ENCODE measurements at regions not wholly inside any gene's neighbourhood (a gene's known extent, or its start where the extent isn't known, plus 50 kb on each side); places are given as distances from the start of the nearest gene placed in this dataset.

GRCh38 chr4:24704149-24704548, 91.2 kb upstream of the SOD3 start:
- no peak overlapping the region for H3K4me3 ChIP-seq
- no peak overlapping the region for H3K27ac ChIP-seq
- H3K36me3 ChIP-seq = no peaks in the 10 kb centered on the region
- no peaks in the 10 kb centered on the region for H3K27me3 ChIP-seq
- H3K4me1 ChIP-seq = no peaks in the 10 kb centered on the region
- TF ChIP-seq, protein P1, sequence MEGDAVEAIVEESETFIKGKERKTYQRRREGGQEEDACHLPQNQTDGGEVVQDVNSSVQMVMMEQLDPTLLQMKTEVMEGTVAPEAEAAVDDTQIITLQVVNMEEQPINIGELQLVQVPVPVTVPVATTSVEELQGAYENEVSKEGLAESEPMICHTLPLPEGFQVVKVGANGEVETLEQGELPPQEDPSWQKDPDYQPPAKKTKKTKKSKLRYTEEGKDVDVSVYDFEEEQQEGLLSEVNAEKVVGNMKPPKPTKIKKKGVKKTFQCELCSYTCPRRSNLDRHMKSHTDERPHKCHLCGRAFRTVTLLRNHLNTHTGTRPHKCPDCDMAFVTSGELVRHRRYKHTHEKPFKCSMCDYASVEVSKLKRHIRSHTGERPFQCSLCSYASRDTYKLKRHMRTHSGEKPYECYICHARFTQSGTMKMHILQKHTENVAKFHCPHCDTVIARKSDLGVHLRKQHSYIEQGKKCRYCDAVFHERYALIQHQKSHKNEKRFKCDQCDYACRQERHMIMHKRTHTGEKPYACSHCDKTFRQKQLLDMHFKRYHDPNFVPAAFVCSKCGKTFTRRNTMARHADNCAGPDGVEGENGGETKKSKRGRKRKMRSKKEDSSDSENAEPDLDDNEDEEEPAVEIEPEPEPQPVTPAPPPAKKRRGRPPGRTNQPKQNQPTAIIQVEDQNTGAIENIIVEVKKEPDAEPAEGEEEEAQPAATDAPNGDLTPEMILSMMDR (IDR thresholded peaks at IDR 0.05) = no peak
- DNase-seq (ENCODE audit: low spot score) = no peak
- no peaks in the 10 kb centered on the region for H3K9me3 ChIP-seq

GRCh38 chr4:24705016-24705753, 90.2 kb upstream of the SOD3 start:
- no peak overlapping the region for H3K4me3 ChIP-seq
- no peaks in the 10 kb centered on the region for H3K9me3 ChIP-seq
- TF ChIP-seq, protein P1 (IDR thresholded peaks at IDR 0.05) = no peak
- no peak for DNase-seq (ENCODE audit: low spot score)
- no peak overlapping the region for H3K27ac ChIP-seq
- no peaks in the 10 kb centered on the region for H3K27me3 ChIP-seq
- H3K4me1 ChIP-seq = no peaks in the 10 kb centered on the region
- H3K36me3 ChIP-seq = no peaks in the 10 kb centered on the region

DNA sequence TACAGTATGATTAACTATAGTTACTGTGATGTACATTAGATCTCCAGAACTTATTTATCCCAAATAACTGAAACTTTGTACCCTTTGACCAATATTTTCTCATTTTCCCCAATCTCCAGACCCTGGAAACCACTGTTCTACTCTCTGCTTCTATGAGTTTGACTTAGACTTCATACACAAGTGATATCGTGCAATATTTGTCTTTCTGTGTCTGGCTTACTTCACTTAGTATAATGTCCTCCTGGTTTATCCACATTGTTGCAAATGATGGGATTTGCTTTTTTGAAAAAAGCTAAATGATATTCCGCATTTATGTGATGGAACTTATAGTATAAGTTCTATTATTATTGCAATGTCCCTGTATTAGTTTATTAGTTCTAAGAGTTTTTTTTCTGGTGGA, 81.8 kb upstream of the SOD3 start:
- peaks cover 3 to 25% of the 10 kb centered on the region in 2 donors for H3K9me3 ChIP-seq
- no peak for DNase-seq (ENCODE audit: low spot score)
- H3K27me3 ChIP-seq = no peaks in the 10 kb centered on the region
- no peaks in the 10 kb centered on the region for H3K36me3 ChIP-seq
- H3K4me1 ChIP-seq = no peaks in the 10 kb centered on the region
- H3K4me3 ChIP-seq = no peak overlapping the region
- H3K27ac ChIP-seq = no peak overlapping the region
- TF ChIP-seq, protein P1 (IDR thresholded peaks at IDR 0.05) = no peak

DNA sequence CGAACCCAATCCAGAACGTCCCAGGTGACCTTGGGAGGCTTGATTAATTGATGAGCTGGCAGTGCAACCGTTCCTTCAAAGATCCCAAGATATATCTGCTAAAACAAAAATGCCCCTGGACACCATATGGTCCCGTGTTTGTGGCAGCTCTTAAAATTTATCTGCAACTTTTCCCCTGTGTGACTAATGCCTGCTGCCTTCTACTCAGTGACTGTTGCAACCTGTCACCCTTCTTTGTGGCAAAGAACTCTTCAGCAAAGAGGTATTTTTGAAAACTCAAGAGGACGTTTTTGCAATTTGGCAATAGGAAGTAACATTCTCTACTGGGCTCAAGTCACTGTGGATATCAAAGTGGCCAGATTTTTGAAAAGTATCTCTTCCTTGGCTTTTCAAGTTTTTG, 75.8 kb upstream of the SOD3 start:
- no peaks in the 10 kb centered on the region for H3K27me3 ChIP-seq
- no peak overlapping the region for H3K4me3 ChIP-seq
- no peaks in the 10 kb centered on the region for H3K4me1 ChIP-seq
- no peaks in the 10 kb centered on the region for H3K36me3 ChIP-seq
- peaks cover 3 to 18% of the 10 kb centered on the region in 2 donors for H3K9me3 ChIP-seq
- TF ChIP-seq, protein P1 (IDR thresholded peaks at IDR 0.05) = no peak
- H3K27ac ChIP-seq = no peak overlapping the region
- DNase-seq (ENCODE audit: low spot score) = no peak

DNA sequence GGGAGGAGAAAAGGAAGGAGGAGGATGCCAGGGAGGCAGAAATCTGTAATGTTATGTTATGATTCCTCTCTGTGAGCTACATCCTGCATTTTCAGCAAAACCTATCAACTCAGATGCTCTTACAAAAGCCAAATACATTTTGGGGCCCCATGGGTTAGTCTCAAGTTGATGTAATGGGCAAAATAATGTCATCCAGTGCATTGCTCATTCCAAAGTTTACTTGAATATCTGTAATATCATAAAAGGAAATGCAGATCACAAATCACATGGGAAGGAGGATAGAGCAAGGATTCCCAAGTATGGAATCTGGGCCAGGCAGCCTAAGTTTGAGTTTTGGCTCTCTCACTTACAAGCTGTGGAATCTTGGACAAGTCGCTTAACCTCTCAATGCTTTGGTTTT, 74.9 kb upstream of the SOD3 start:
- H3K4me1 ChIP-seq = no peaks in the 10 kb centered on the region
- TF ChIP-seq, protein P1 (IDR thresholded peaks at IDR 0.05) = no peak

DNA sequence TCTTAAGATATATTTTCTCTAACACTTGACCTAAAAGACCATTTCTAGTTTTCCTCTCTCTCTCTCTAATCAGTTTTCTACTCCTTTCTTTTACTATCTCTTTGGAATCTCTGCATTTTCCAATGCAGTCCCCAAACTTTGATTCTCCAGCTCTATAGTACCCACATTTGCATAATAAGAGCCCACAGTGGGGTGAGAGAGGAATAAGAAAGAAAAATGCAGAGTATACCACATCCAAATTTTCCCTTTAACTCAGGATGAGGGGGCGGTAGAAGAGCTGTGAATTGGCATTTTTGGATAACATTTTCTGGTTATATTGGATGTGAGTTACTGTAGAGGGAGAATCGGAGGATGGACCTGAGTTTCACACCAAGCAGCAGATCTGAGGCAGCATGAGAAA, 74.4 kb upstream of the SOD3 start:
- no peak overlapping the region for H3K4me3 ChIP-seq
- no peak for DNase-seq (ENCODE audit: low spot score)

More for the DNA sequence above, 74.9 kb upstream of the SOD3 start:
- Histone ChIP-seq H3K27me3 (no peaks in the 10 kb centered on the region), H3K9me3 (peaks cover 0 to 10% of the 10 kb centered on the region in 2 donors), H3K27ac (no peak overlapping the region), H3K36me3 (no peaks in the 10 kb centered on the region), H3K4me3 (no peak overlapping the region)
- DNase-seq (ENCODE audit: low spot score) = no peak

More for the DNA sequence above, 74.4 kb upstream of the SOD3 start:
- TF ChIP-seq, protein P1 (IDR thresholded peaks at IDR 0.05) = no peak
- Histone ChIP-seq H3K27me3 (no peaks in the 10 kb centered on the region), H3K4me1 (no peaks in the 10 kb centered on the region), H3K36me3 (no peaks in the 10 kb centered on the region), H3K9me3 (peaks cover 0 to 4% of the 10 kb centered on the region in 2 donors), H3K27ac (no peak overlapping the region)
